ENCODE measurements at regions not wholly inside any gene's neighbourhood (a gene's known extent, or its start where the extent isn't known, plus 50 kb on each side); places are given as distances from the start of the nearest gene placed in this dataset.

DNA sequence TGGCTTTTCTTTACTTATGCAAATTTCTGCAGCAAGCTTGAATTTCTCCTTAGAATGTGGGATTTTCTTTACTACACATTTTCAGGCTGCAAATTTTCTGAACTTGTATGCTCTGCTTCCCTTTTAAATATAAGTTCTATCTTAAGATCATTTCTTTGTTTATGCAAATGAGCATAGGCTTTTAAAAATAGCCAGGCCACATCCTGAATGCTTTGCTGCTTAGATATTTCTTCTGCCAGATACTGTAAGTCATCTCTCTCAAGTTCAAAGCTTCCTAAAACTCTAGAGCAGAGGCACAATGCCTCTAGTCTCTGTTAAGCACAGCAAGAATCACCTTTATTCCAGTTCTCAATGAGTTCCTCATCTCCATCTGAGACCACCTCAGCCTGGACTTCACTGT, 685.9 kb upstream of the LRRC4C start:
- TF ChIP-seq FOXM1 (IDR thresholded peaks at IDR 0.05; ENCODE audit: borderline replicate concordance, low read depth) (no peak), TCF12 (IDR thresholded peaks at IDR 0.05; ENCODE audit: low read depth) (no peak), EP300 (IDR thresholded peaks at IDR 0.05; ENCODE audit: borderline replicate concordance) (no peak), RAD21 (IDR thresholded peaks at IDR 0.05; ENCODE audit: low read depth) (no peak), TAF1 (IDR thresholded peaks at IDR 0.05; ENCODE audit: low read depth) (no peak), YY1 (IDR thresholded peaks at IDR 0.05; ENCODE audit: low read depth) (no peak), CREB1 (IDR thresholded peaks at IDR 0.05; ENCODE audit: low read depth) (no peak)
- TF ChIP-seq, protein P1, sequence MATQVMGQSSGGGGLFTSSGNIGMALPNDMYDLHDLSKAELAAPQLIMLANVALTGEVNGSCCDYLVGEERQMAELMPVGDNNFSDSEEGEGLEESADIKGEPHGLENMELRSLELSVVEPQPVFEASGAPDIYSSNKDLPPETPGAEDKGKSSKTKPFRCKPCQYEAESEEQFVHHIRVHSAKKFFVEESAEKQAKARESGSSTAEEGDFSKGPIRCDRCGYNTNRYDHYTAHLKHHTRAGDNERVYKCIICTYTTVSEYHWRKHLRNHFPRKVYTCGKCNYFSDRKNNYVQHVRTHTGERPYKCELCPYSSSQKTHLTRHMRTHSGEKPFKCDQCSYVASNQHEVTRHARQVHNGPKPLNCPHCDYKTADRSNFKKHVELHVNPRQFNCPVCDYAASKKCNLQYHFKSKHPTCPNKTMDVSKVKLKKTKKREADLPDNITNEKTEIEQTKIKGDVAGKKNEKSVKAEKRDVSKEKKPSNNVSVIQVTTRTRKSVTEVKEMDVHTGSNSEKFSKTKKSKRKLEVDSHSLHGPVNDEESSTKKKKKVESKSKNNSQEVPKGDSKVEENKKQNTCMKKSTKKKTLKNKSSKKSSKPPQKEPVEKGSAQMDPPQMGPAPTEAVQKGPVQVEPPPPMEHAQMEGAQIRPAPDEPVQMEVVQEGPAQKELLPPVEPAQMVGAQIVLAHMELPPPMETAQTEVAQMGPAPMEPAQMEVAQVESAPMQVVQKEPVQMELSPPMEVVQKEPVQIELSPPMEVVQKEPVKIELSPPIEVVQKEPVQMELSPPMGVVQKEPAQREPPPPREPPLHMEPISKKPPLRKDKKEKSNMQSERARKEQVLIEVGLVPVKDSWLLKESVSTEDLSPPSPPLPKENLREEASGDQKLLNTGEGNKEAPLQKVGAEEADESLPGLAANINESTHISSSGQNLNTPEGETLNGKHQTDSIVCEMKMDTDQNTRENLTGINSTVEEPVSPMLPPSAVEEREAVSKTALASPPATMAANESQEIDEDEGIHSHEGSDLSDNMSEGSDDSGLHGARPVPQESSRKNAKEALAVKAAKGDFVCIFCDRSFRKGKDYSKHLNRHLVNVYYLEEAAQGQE (IDR thresholded peaks at IDR 0.05; ENCODE audit: low read depth), result no peak
- TF ChIP-seq, protein P2, sequence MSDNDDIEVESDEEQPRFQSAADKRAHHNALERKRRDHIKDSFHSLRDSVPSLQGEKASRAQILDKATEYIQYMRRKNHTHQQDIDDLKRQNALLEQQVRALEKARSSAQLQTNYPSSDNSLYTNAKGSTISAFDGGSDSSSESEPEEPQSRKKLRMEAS (IDR thresholded peaks at IDR 0.05), result no peak
